ENCODE measurements at regions not wholly inside any gene's neighbourhood (a gene's known extent, or its start where the extent isn't known, plus 50 kb on each side); places are given as distances from the start of the nearest gene placed in this dataset.

- no peak for TF ChIP-seq CTCF (IDR thresholded peaks at IDR 0.05)
- no peak for TF ChIP-seq ZFX (IDR thresholded peaks at IDR 0.05; ENCODE audit: borderline replicate concordance)
These were observed 162.1 kb upstream of the SALL1 start for GRCh38 chr16:51313198-51313597.
